ENCODE measurements at regions not wholly inside any gene's neighbourhood (a gene's known extent, or its start where the extent isn't known, plus 50 kb on each side); places are given as distances from the start of the nearest gene placed in this dataset.

GRCh38 chr4:79223993-79224776, 101.7 kb downstream of the NAA11 start:
- no peaks in the 10 kb centered on the region for H3K4me1 ChIP-seq
- intact Hi-C loops (cut with DNase I), result no loop called here
- no peak overlapping the region for H3K27ac ChIP-seq
- H3K36me3 ChIP-seq, result no peaks in the 10 kb centered on the region
- H3K27me3 ChIP-seq (ENCODE audit: low read depth), result no peaks in the 10 kb centered on the region
- no peak for DNase-seq
- no peak overlapping the region for H3K4me3 ChIP-seq
- H3K9me3 ChIP-seq, result no peaks in the 10 kb centered on the region
- TF ChIP-seq CTCF (IDR thresholded peaks at IDR 0.05), result no peak
- no peak for ATAC-seq

- Histone ChIP-seq H3K4me1 (no peaks in the 10 kb centered on the region), H3K9me3 (no peaks in the 10 kb centered on the region), H3K27ac (no peak overlapping the region), H3K27me3 (ENCODE audit: low read depth) (no peaks in the 10 kb centered on the region), H3K36me3 (no peaks in the 10 kb centered on the region), H3K4me3 (no peak overlapping the region)
- no peak for ATAC-seq
- DNase-seq, result no peak
- intact Hi-C loops (cut with DNase I), result no loop called here
- no peak for TF ChIP-seq CTCF (IDR thresholded peaks at IDR 0.05)
Observed at GRCh38 chr4:79217025-79217424, 108.8 kb downstream of the NAA11 start.

- H3K4me1 ChIP-seq, result no peaks in the 10 kb centered on the region
- TF ChIP-seq CTCF (IDR thresholded peaks at IDR 0.05), result no peak
- H3K4me3 ChIP-seq, result no peak overlapping the region
- no peaks in the 10 kb centered on the region for H3K9me3 ChIP-seq
- H3K27me3 ChIP-seq (ENCODE audit: low read depth), result no peaks in the 10 kb centered on the region
- ATAC-seq (no peak), DNase-seq (no peak)
- H3K27ac ChIP-seq, result no peak overlapping the region
- no peaks in the 10 kb centered on the region for H3K36me3 ChIP-seq
- intact Hi-C loops (cut with DNase I), result no loop called here
Observed at GRCh38 chr4:79213702-79214101, 112.2 kb downstream of the NAA11 start.

GRCh38 chr4:79213010-79213409, 112.9 kb downstream of the NAA11 start:
- no peak for DNase-seq
- intact Hi-C loops (cut with DNase I), result no loop called here
- Histone ChIP-seq H3K27me3 (ENCODE audit: low read depth) (no peaks in the 10 kb centered on the region), H3K27ac (no peak overlapping the region), H3K4me3 (no peak overlapping the region), H3K9me3 (no peaks in the 10 kb centered on the region), H3K4me1 (no peaks in the 10 kb centered on the region), H3K36me3 (no peaks in the 10 kb centered on the region)
- TF ChIP-seq CTCF (IDR thresholded peaks at IDR 0.05), result no peak
- no peak for ATAC-seq

GRCh38 chr4:79212311-79212710, 113.5 kb downstream of the NAA11 start:
- ATAC-seq, result no peak
- Histone ChIP-seq H3K4me1 (no peaks in the 10 kb centered on the region), H3K27me3 (ENCODE audit: low read depth) (no peaks in the 10 kb centered on the region), H3K27ac (no peak overlapping the region), H3K4me3 (no peak overlapping the region), H3K9me3 (no peaks in the 10 kb centered on the region), H3K36me3 (no peaks in the 10 kb centered on the region)
- DNase-seq, result no peak
- TF ChIP-seq CTCF (IDR thresholded peaks at IDR 0.05), result no peak
- intact Hi-C loops (cut with DNase I), result no loop called here

Measured in lower lobe of right lung (tissue), 2 donors.